HG03039 (cell line): ENCODE measurements at regions not wholly inside any gene's neighbourhood (a gene's known extent, or its start where the extent isn't known, plus 50 kb on each side); places are given as distances from the start of the nearest gene placed in this dataset.
"Not testable (repeated sequence)": the region's sequence is repeated elsewhere in the genome, so short reads cannot be mapped to it uniquely, and the experiment has no call there.

Experiments
- ATAC-seq: cut with Tn5 transposase; IDR thresholded peaks from one replicate; pipeline ENCODE4 v1.9.1; 2021; ENCODE audit warnings: mild to moderate bottlenecking, moderate library complexity; ENCODE audit not compliant: unreplicated experiment

- ATAC-seq, result no peak
Observed at GRCh38 chr1:165147799-165148198, 208.7 kb downstream of the LMX1A start.

- peak; percentile 51 for ATAC-seq
Observed at GRCh38 chr1:165144757-165145397, 211.6 kb downstream of the LMX1A start.

- ATAC-seq, result no peak
Observed at GRCh38 chr1:165143437-165144065, 213.0 kb downstream of the LMX1A start.

- ATAC-seq, result no peak
Observed at GRCh38 chr1:165138960-165139359, 217.6 kb downstream of the LMX1A start.

- ATAC-seq, result no peak
Observed at GRCh38 chr1:165137551-165138316, 218.8 kb downstream of the LMX1A start.

GRCh38 chr1:165134431-165134830 is 222.1 kb downstream of the LMX1A start:
- ATAC-seq, result no peak

GRCh38 chr1:165129568-165130164 is 226.8 kb downstream of the LMX1A start:
- peak; percentile 62 for ATAC-seq

GRCh38 chr1:165124772-165125171 is 231.7 kb downstream of the LMX1A start:
- no peak for ATAC-seq

- no peak for ATAC-seq
Observed at GRCh38 chr1:165119086-165119485, 237.4 kb downstream of the LMX1A start.

- ATAC-seq, result no peak
Observed at GRCh38 chr1:165117482-165117881, 239.0 kb downstream of the LMX1A start.

- ATAC-seq, result no peak
Observed at GRCh38 chr1:165116732-165117131, 239.8 kb downstream of the LMX1A start.

GRCh38 chr1:165116171-165116570 is 240.3 kb downstream of the LMX1A start:
- ATAC-seq, result no peak

GRCh38 chr1:165114889-165115285 is 241.6 kb downstream of the LMX1A start:
- ATAC-seq, result no peak

- ATAC-seq, result no peak
Observed at GRCh38 chr1:165114022-165114888, 242.3 kb downstream of the LMX1A start.

GRCh38 chr1:165112260-165112659 is 244.3 kb downstream of the LMX1A start:
- no peak for ATAC-seq

- ATAC-seq, result no peak
Observed at GRCh38 chr1:165109013-165109412, 247.5 kb downstream of the LMX1A start.

- ATAC-seq, result not testable (repeated sequence)
Observed at GRCh38 chr1:165092542-165093162, 263.9 kb downstream of the LMX1A start.

- ATAC-seq, result no peak
Observed at GRCh38 chr1:165080253-165080896, 276.1 kb downstream of the LMX1A start.

GRCh38 chr1:165078391-165078790 is 278.1 kb downstream of the LMX1A start:
- ATAC-seq, result no peak
